ENCODE measurements at regions not wholly inside any gene's neighbourhood (a gene's known extent, or its start where the extent isn't known, plus 50 kb on each side); places are given as distances from the start of the nearest gene placed in this dataset.

GRCh38 chr4:20341134-20341738 is 89.5 kb downstream of the SLIT2 start:
- in situ Hi-C loops (cut with HindIII; ENCODE audit: low pct_ligation_motif_present, low sequenced_read_pairs), result no loop called here
- Histone ChIP-seq H3K27me3 (replicated peaks) (no peaks in the 10 kb centered on the region), H3K36me3 (replicated peaks) (no peaks in the 10 kb centered on the region), H3K4me3 (ENCODE audit: low read depth, low read length) (no peak overlapping the region), H3K27ac (no peak overlapping the region)
- TF ChIP-seq CTCF (IDR thresholded peaks at IDR 0.05; ENCODE audit: low read depth, low read length, missing control alignments), result no peak
- DNase-seq, result no peak

- no peak overlapping the region for H3K4me3 ChIP-seq (ENCODE audit: low read depth, low read length)
Measured at GRCh38 chr4:20347531-20347930, 95.8 kb downstream of the SLIT2 start.

GRCh38 chr4:20348411-20348810 is 96.7 kb downstream of the SLIT2 start:
- Histone ChIP-seq H3K36me3 (replicated peaks) (no peaks in the 10 kb centered on the region), H3K27me3 (replicated peaks) (no peaks in the 10 kb centered on the region), H3K4me3 (ENCODE audit: low read depth, low read length) (no peak overlapping the region), H3K27ac (no peak overlapping the region)
- no peak for DNase-seq
- in situ Hi-C loops (cut with HindIII; ENCODE audit: low pct_ligation_motif_present, low sequenced_read_pairs), result no loop called here
- no peak for TF ChIP-seq CTCF (IDR thresholded peaks at IDR 0.05; ENCODE audit: low read depth, low read length, missing control alignments)

More at GRCh38 chr4:20347531-20347930, 95.8 kb downstream of the SLIT2 start:
- H3K27me3 ChIP-seq (replicated peaks), result no peaks in the 10 kb centered on the region
- no peaks in the 10 kb centered on the region for H3K36me3 ChIP-seq (replicated peaks)
- no peak for TF ChIP-seq CTCF (IDR thresholded peaks at IDR 0.05; ENCODE audit: low read depth, low read length, missing control alignments)
- no peak overlapping the region for H3K27ac ChIP-seq
- in situ Hi-C loops (cut with HindIII; ENCODE audit: low pct_ligation_motif_present, low sequenced_read_pairs), result no loop called here
- no peak for DNase-seq

GRCh38 chr4:20351360-20352162 is 99.9 kb downstream of the SLIT2 start:
- no peak for DNase-seq
- H3K36me3 ChIP-seq (replicated peaks), result no peaks in the 10 kb centered on the region
- in situ Hi-C loops (cut with HindIII; ENCODE audit: low pct_ligation_motif_present, low sequenced_read_pairs), result no loop called here
- no peak for TF ChIP-seq CTCF (IDR thresholded peaks at IDR 0.05; ENCODE audit: low read depth, low read length, missing control alignments)
- H3K4me3 ChIP-seq (ENCODE audit: low read depth, low read length), result no peak overlapping the region
- H3K27ac ChIP-seq, result no peak overlapping the region
- H3K27me3 ChIP-seq (replicated peaks), result no peaks in the 10 kb centered on the region

- DNase-seq, result no peak
- in situ Hi-C loops (cut with HindIII; ENCODE audit: low pct_ligation_motif_present, low sequenced_read_pairs), result no loop called here
- TF ChIP-seq CTCF (IDR thresholded peaks at IDR 0.05; ENCODE audit: low read depth, low read length, missing control alignments), result no peak
- Histone ChIP-seq H3K27me3 (replicated peaks) (no peaks in the 10 kb centered on the region), H3K4me3 (ENCODE audit: low read depth, low read length) (no peak overlapping the region), H3K27ac (no peak overlapping the region), H3K36me3 (replicated peaks) (no peaks in the 10 kb centered on the region)
Measured at GRCh38 chr4:20352163-20352431, 100.4 kb downstream of the SLIT2 start.

Data from brain microvascular endothelial cell (primary cell).